Right atrium auricular region (tissue), 2 donors: ENCODE measurements at regions not wholly inside any gene's neighbourhood (a gene's known extent, or its start where the extent isn't known, plus 50 kb on each side); places are given as distances from the start of the nearest gene placed in this dataset.

Source experiments
- DNase-seq: peaks from one replicate; pipeline ENCODE4 v3.0.0-alpha.2; 2019; ENCODE audit warnings: low spot score
- H3K27ac ChIP-seq, 2 donors: fragments of 200-600 bp; sonication (generic); 1 replicate in 1 of 2; 2 replicates in 1 of 2; pipeline ENCODE4 v1.5.1; 2016 to 2019
- H3K27me3 ChIP-seq, 2 donors: fragments of 200-600 bp; sonication (generic); one replicate each; pipeline versions ENCODE4 v1.5.1 to v1.6.0; 2017 to 2019
- H3K36me3 ChIP-seq: fragments of 200-600 bp; sonication (generic); one replicate; pipeline ENCODE4 v1.5.1; 2016
- H3K4me1 ChIP-seq, 2 donors: fragments of 200-600 bp; sonication (generic); one replicate each; pipeline versions ENCODE4 v1.5.1 to v1.6.0; 2017 to 2019
- H3K4me3 ChIP-seq, 2 donors: fragments of 200-600 bp; sonication (generic); 1 replicate in 1 of 2; 2 replicates in 1 of 2; pipeline ENCODE4 v1.5.1; 2017 to 2019; ENCODE audit warnings: mild to moderate bottlenecking in 1 of 2, moderate library complexity in 1 of 2
- H3K9me3 ChIP-seq, 2 donors: fragments of 200-600 bp; sonication (generic); one replicate each; pipeline ENCODE4 v1.5.1; 2019
- CTCF ChIP-seq, 2 donors: fragments of 200-600 bp; sonication (generic); IDR thresholded peaks; one replicate each; pipeline ENCODE4 v1.5.1; 2019; ENCODE audit warnings: antibody characterized with exemption in 2 of 2

- no peak overlapping the region for H3K4me3 ChIP-seq
- no peak for TF ChIP-seq CTCF (IDR thresholded peaks at IDR 0.05)
- H3K27me3 ChIP-seq = no peaks in the 10 kb centered on the region
- no peak overlapping the region for H3K27ac ChIP-seq
- no peaks in the 10 kb centered on the region for H3K4me1 ChIP-seq
- H3K36me3 ChIP-seq = peaks cover 34% of the 10 kb centered on the region
- no peaks in the 10 kb centered on the region for H3K9me3 ChIP-seq
- peak; percentile 23 for DNase-seq
These were observed 1438.6 kb downstream of the UQCRFS1 start for GRCh38 chr19:27774337-27774736.

GRCh38 chr19:27773318-27774094 lies 1439.4 kb downstream of the UQCRFS1 start:
- Histone ChIP-seq H3K4me1 (no peaks in the 10 kb centered on the region), H3K27ac (no peak overlapping the region), H3K36me3 (peaks cover 34% of the 10 kb centered on the region), H3K4me3 (no peak overlapping the region), H3K9me3 (no peaks in the 10 kb centered on the region), H3K27me3 (no peaks in the 10 kb centered on the region)
- DNase-seq = peak; percentile 43
- TF ChIP-seq CTCF (IDR thresholded peaks at IDR 0.05) = no peak

GRCh38 chr19:27772059-27772458 lies 1440.9 kb downstream of the UQCRFS1 start:
- no peak for DNase-seq
- no peak for TF ChIP-seq CTCF (IDR thresholded peaks at IDR 0.05)
- no peak overlapping the region for H3K4me3 ChIP-seq
- no peak overlapping the region for H3K27ac ChIP-seq
- no peaks in the 10 kb centered on the region for H3K4me1 ChIP-seq
- no peaks in the 10 kb centered on the region for H3K9me3 ChIP-seq
- peaks cover 28% of the 10 kb centered on the region for H3K36me3 ChIP-seq
- H3K27me3 ChIP-seq = no peaks in the 10 kb centered on the region

GRCh38 chr19:27770095-27770494 lies 1442.9 kb downstream of the UQCRFS1 start:
- Histone ChIP-seq H3K27ac (no peak overlapping the region), H3K27me3 (no peaks in the 10 kb centered on the region), H3K4me1 (no peaks in the 10 kb centered on the region), H3K36me3 (peaks cover 22% of the 10 kb centered on the region), H3K4me3 (no peak overlapping the region), H3K9me3 (no peaks in the 10 kb centered on the region)
- no peak for TF ChIP-seq CTCF (IDR thresholded peaks at IDR 0.05)
- no peak for DNase-seq

- TF ChIP-seq CTCF (IDR thresholded peaks at IDR 0.05) = no peak
- Histone ChIP-seq H3K27ac (no peak overlapping the region), H3K4me3 (no peak overlapping the region), H3K9me3 (no peaks in the 10 kb centered on the region), H3K27me3 (no peaks in the 10 kb centered on the region), H3K36me3 (no peaks in the 10 kb centered on the region), H3K4me1 (no peaks in the 10 kb centered on the region)
- DNase-seq = peak; percentile 16
These were observed 1445.7 kb downstream of the UQCRFS1 start for GRCh38 chr19:27767234-27767633.
